ENCODE measurements at regions not wholly inside any gene's neighbourhood (a gene's known extent, or its start where the extent isn't known, plus 50 kb on each side); places are given as distances from the start of the nearest gene placed in this dataset.

DNA sequence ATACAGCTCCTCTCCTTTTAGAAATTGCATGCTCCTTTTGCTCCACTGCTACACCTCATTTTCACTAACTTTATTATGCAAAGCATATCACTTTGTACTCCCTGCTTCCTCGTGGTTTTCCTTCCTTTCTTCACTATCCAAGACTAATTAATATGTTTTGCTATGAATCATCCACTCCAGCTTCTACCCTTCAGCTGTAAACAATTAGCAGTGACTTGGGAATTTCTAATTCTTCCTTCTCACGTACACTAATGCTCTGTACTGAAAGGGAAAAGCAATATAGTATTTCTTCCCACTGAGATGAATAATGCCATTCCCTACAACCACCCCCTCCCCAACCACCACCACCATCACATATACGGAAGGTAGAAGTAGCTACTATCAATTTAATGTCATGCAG is 1917.0 kb downstream of the MRPL39 start:
- no peak overlapping the region for H3K9ac ChIP-seq (ENCODE audit: low read depth, low read length)
- no peak overlapping the region for H3K27ac ChIP-seq (ENCODE audit: low read depth, low read length)
- H3K36me3 ChIP-seq (ENCODE audit: insufficient read depth, low read length): no peaks in the 10 kb centered on the region
- H3K27me3 ChIP-seq (ENCODE audit: insufficient read depth, low read length): no peaks in the 10 kb centered on the region
- no peaks in the 10 kb centered on the region for H3K9me3 ChIP-seq (ENCODE audit: insufficient read depth, low read depth, low read length)
- no peak overlapping the region for H3K4me3 ChIP-seq (ENCODE audit: low read length)
- 66% methylated on average over 2 of the region's 3 CpGs for WGBS
- H3K4me1 ChIP-seq (ENCODE audit: insufficient read depth, low read length): no peaks in the 10 kb centered on the region

DNA sequence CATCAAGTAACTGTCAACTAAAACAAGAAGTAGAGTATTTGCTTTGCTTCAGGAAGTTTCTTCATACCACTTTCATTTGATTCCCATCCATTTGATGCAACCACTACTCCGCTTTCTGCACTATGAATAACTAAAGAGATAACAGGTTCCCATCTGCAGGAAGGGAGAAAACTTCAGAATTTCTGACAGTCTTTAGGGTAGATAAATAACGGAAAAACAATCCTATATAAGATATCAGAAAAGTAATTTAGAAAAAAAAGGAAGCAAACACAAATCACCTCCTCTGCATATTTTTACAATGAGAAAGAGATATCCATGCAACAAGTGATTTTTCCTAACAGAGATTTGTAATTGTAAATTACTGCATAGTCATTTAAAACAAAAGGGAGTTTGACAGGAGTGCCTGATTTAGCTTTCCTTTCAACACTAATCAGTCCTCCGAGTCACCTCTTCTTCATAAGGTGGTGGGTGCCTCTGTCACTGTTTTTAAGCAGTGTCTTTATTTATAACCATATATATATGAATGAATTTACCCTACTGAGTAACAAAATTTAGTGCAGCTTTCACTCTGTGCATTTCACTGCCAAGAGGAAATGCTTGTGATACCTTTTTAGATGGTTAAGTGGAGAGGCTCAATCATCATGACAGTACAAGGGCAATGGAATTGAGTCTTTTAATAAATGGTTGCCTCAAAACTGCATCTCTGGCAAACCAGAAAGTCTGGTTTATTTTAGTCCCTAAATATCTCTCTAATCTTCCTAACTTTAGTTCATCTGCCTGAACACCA is 1920.4 kb downstream of the MRPL39 start:
- no peaks in the 10 kb centered on the region for H3K27me3 ChIP-seq (ENCODE audit: insufficient read depth, low read length)
- no peak overlapping the region for H3K4me3 ChIP-seq (ENCODE audit: low read length)
- no peaks in the 10 kb centered on the region for H3K36me3 ChIP-seq (ENCODE audit: insufficient read depth, low read length)
- no peaks in the 10 kb centered on the region for H3K9me3 ChIP-seq (ENCODE audit: insufficient read depth, low read depth, low read length)
- H3K4me1 ChIP-seq (ENCODE audit: insufficient read depth, low read length): no peaks in the 10 kb centered on the region
- H3K27ac ChIP-seq (ENCODE audit: low read depth, low read length): no peak overlapping the region
- no CpG with 5 or more reads among the region's 3 CpGs for WGBS
- no peak overlapping the region for H3K9ac ChIP-seq (ENCODE audit: low read depth, low read length)

DNA sequence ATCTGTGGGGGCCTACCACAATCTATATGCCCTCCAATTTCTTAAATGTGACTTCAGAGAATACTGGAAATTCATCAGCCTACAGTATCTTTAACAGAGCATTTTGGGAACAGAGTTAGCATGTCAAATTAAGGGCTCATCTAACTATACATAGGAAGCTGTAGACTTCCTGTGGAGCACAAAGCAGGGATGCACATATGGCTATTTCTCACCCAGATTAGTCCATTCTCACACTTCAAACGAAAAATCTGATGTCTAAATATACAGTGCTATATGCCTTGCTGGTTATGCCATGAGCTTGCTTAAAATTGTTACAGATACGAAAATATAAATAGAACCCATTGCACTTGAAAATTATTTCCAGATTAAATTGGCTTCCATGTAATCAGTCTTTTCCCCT is 1922.8 kb downstream of the MRPL39 start:
- 0 out of 2 replicates have a peak, but pooled peaks cover 2% of the 10 kb centered on the region for H3K9me3 ChIP-seq (ENCODE audit: insufficient read depth, low read depth, low read length)
- 88% methylated on average over 1 of the region's 2 CpGs for WGBS
- no peak overlapping the region for H3K27ac ChIP-seq (ENCODE audit: low read depth, low read length)

GRCh38 chr21:23664193-23664694 is 1943.0 kb downstream of the MRPL39 start:
- H3K9ac ChIP-seq (ENCODE audit: low read depth, low read length): no peak overlapping the region
- H3K9me3 ChIP-seq (ENCODE audit: insufficient read depth, low read depth, low read length): no peaks in the 10 kb centered on the region
- WGBS: 91% methylated on average over 3 of the region's 3 CpGs

More for the DNA sequence above, 1922.8 kb downstream of the MRPL39 start:
- no peaks in the 10 kb centered on the region for H3K27me3 ChIP-seq (ENCODE audit: insufficient read depth, low read length)
- H3K4me3 ChIP-seq (ENCODE audit: low read length): no peak overlapping the region
- H3K4me1 ChIP-seq (ENCODE audit: insufficient read depth, low read length): no peaks in the 10 kb centered on the region
- no peaks in the 10 kb centered on the region for H3K36me3 ChIP-seq (ENCODE audit: insufficient read depth, low read length)
- H3K9ac ChIP-seq (ENCODE audit: low read depth, low read length): no peak overlapping the region

GRCh38 chr21:23660560-23660959 is 1946.7 kb downstream of the MRPL39 start:
- Histone ChIP-seq H3K4me1 (ENCODE audit: insufficient read depth, low read length) (no peaks in the 10 kb centered on the region), H3K36me3 (ENCODE audit: insufficient read depth, low read length) (no peaks in the 10 kb centered on the region), H3K4me3 (ENCODE audit: low read length) (no peak overlapping the region), H3K9me3 (ENCODE audit: insufficient read depth, low read depth, low read length) (no peaks in the 10 kb centered on the region), H3K27ac (ENCODE audit: low read depth, low read length) (no peak overlapping the region), H3K27me3 (ENCODE audit: insufficient read depth, low read length) (no peaks in the 10 kb centered on the region), H3K9ac (ENCODE audit: low read depth, low read length) (no peak overlapping the region)
- WGBS: 87% methylated on average over 3 of the region's 3 CpGs

More at GRCh38 chr21:23664193-23664694, 1943.0 kb downstream of the MRPL39 start:
- no peaks in the 10 kb centered on the region for H3K4me1 ChIP-seq (ENCODE audit: insufficient read depth, low read length)
- no peaks in the 10 kb centered on the region for H3K36me3 ChIP-seq (ENCODE audit: insufficient read depth, low read length)
- H3K4me3 ChIP-seq (ENCODE audit: low read length): no peak overlapping the region
- H3K27me3 ChIP-seq (ENCODE audit: insufficient read depth, low read length): no peaks in the 10 kb centered on the region
- no peak overlapping the region for H3K27ac ChIP-seq (ENCODE audit: low read depth, low read length)

- Histone ChIP-seq H3K4me3 (ENCODE audit: low read length) (no peak overlapping the region), H3K36me3 (ENCODE audit: insufficient read depth, low read length) (no peaks in the 10 kb centered on the region), H3K9me3 (ENCODE audit: insufficient read depth, low read depth, low read length) (peaks cover 14% of the 10 kb centered on the region), H3K27ac (ENCODE audit: low read depth, low read length) (no peak overlapping the region), H3K27me3 (ENCODE audit: insufficient read depth, low read length) (no peaks in the 10 kb centered on the region), H3K4me1 (ENCODE audit: insufficient read depth, low read length) (no peaks in the 10 kb centered on the region), H3K9ac (ENCODE audit: low read depth, low read length) (no peak overlapping the region)
- 91% methylated on average over 2 of the region's 2 CpGs for WGBS
Observed at GRCh38 chr21:23644768-23645167, 1962.5 kb downstream of the MRPL39 start.

DNA sequence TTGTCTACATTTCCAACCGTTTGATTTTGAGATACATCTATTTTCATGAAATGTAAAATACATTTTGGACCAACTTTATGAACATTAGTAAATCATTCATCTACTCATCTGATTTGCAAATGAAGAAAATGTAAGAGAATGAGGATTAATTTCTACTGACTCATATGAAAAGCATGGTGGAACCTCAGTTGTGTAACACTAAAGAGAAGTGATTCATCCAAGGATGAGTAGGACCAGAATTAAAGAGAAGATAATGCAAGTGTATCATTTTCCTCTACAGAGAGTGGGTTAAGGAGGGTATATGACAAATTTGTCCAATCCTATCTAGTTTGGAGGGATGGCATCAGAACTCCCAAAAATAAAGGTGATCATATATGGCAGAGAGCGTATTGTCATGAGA is 1967.6 kb downstream of the MRPL39 start:
- Histone ChIP-seq H3K9ac (ENCODE audit: low read depth, low read length) (no peak overlapping the region), H3K9me3 (ENCODE audit: insufficient read depth, low read depth, low read length) (no peaks in the 10 kb centered on the region), H3K4me3 (ENCODE audit: low read length) (no peak overlapping the region), H3K27me3 (ENCODE audit: insufficient read depth, low read length) (no peaks in the 10 kb centered on the region), H3K27ac (ENCODE audit: low read depth, low read length) (no peak overlapping the region), H3K4me1 (ENCODE audit: insufficient read depth, low read length) (no peaks in the 10 kb centered on the region), H3K36me3 (ENCODE audit: insufficient read depth, low read length) (no peaks in the 10 kb centered on the region)
- 87% methylated on average over 1 of the region's 2 CpGs for WGBS

- no peak overlapping the region for H3K4me3 ChIP-seq (ENCODE audit: low read length)
- no peaks in the 10 kb centered on the region for H3K27me3 ChIP-seq (ENCODE audit: insufficient read depth, low read length)
- no CpG with 5 or more reads among the region's 1 CpG for WGBS
- no peaks in the 10 kb centered on the region for H3K4me1 ChIP-seq (ENCODE audit: insufficient read depth, low read length)
- no peak overlapping the region for H3K27ac ChIP-seq (ENCODE audit: low read depth, low read length)
- no peaks in the 10 kb centered on the region for H3K9me3 ChIP-seq (ENCODE audit: insufficient read depth, low read depth, low read length)
- no peaks in the 10 kb centered on the region for H3K36me3 ChIP-seq (ENCODE audit: insufficient read depth, low read length)
- H3K9ac ChIP-seq (ENCODE audit: low read depth, low read length): no peak overlapping the region
Observed at GRCh38 chr21:23638131-23638695, 1969.1 kb downstream of the MRPL39 start.

GRCh38 chr21:23633447-23633940 is 1973.8 kb downstream of the MRPL39 start:
- H3K36me3 ChIP-seq (ENCODE audit: insufficient read depth, low read length): no peaks in the 10 kb centered on the region
- no peak overlapping the region for H3K4me3 ChIP-seq (ENCODE audit: low read length)
- H3K27ac ChIP-seq (ENCODE audit: low read depth, low read length): no peak overlapping the region
- no peaks in the 10 kb centered on the region for H3K4me1 ChIP-seq (ENCODE audit: insufficient read depth, low read length)
- no peaks in the 10 kb centered on the region for H3K27me3 ChIP-seq (ENCODE audit: insufficient read depth, low read length)
- no peak overlapping the region for H3K9ac ChIP-seq (ENCODE audit: low read depth, low read length)
- no peaks in the 10 kb centered on the region for H3K9me3 ChIP-seq (ENCODE audit: insufficient read depth, low read depth, low read length)
- 61% methylated on average over 5 of the region's 5 CpGs for WGBS

GRCh38 chr21:23624281-23624680 is 1983.0 kb downstream of the MRPL39 start:
- WGBS: 84% methylated on average over 2 of the region's 3 CpGs
- no peak overlapping the region for H3K4me3 ChIP-seq (ENCODE audit: low read length)
- H3K27me3 ChIP-seq (ENCODE audit: insufficient read depth, low read length): no peaks in the 10 kb centered on the region
- no peak overlapping the region for H3K9ac ChIP-seq (ENCODE audit: low read depth, low read length)
- H3K4me1 ChIP-seq (ENCODE audit: insufficient read depth, low read length): no peaks in the 10 kb centered on the region
- H3K9me3 ChIP-seq (ENCODE audit: insufficient read depth, low read depth, low read length): no peaks in the 10 kb centered on the region
- no peak overlapping the region for H3K27ac ChIP-seq (ENCODE audit: low read depth, low read length)
- H3K36me3 ChIP-seq (ENCODE audit: insufficient read depth, low read length): no peaks in the 10 kb centered on the region

DNA sequence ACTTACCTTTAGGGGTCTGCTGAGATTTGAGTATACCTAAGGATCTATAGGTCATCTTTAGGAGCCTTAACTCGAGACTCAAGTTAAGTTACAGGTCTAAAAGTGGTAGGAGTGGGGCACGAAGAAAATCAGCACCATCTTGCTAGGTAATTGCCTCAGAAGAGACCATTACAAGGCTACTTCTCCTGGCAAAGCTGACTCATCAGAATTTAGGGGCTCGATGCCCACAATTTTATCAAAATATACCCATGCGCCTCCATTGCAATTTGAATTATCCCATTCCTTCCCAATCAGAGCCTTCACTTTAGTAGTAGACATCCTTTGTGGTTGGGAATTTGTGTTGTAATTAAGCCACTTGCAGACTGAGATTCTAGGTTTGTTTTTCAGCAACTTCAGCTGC is 1994.3 kb downstream of the MRPL39 start:
- H3K27ac ChIP-seq (ENCODE audit: low read depth, low read length): no peak overlapping the region
- H3K27me3 ChIP-seq (ENCODE audit: insufficient read depth, low read length): no peaks in the 10 kb centered on the region
- H3K4me3 ChIP-seq (ENCODE audit: low read length): no peak overlapping the region
- no peak overlapping the region for H3K9ac ChIP-seq (ENCODE audit: low read depth, low read length)
- no peaks in the 10 kb centered on the region for H3K36me3 ChIP-seq (ENCODE audit: insufficient read depth, low read length)
- WGBS: 65% methylated on average over 4 of the region's 4 CpGs
- H3K4me1 ChIP-seq (ENCODE audit: insufficient read depth, low read length): no peaks in the 10 kb centered on the region
- no peaks in the 10 kb centered on the region for H3K9me3 ChIP-seq (ENCODE audit: insufficient read depth, low read depth, low read length)

All from HUES64 (cell line).